GM23338 (cell line): ENCODE measurements at regions not wholly inside any gene's neighbourhood (a gene's known extent, or its start where the extent isn't known, plus 50 kb on each side); places are given as distances from the start of the nearest gene placed in this dataset.

ENCODE experiments used
- ATAC-seq: fragments of 200-7000 bp; cut with Tn5 transposase; 3 replicates; pipeline ENCODE4 v1.9.1; 2020
- DNase-seq: peaks from one replicate; pipeline ENCODE4 v3.0.0-alpha.2; 2015; ENCODE audit warnings: low spot score
- H2AFZ ChIP-seq: fragments of 200-600 bp; sonication (generic); 2 replicates; pipeline ENCODE4 v1.8.0; 2016; ENCODE audit warnings: antibody characterized with exemption, mild to moderate bottlenecking, moderate library complexity
- H3F3A ChIP-seq: fragments of 200-600 bp; sonication (generic); replicated peaks from 2 replicates; pipeline ENCODE4 v1.8.0; 2017; ENCODE audit warnings: antibody characterized with exemption, mixed run types, low read depth
- H3K27ac ChIP-seq: fragments of 200-600 bp; sonication (generic); 2 replicates; pipeline ENCODE4 v1.6.1; 2016; ENCODE audit warnings: low read depth
- H3K27me3 ChIP-seq: fragments of 200-600 bp; sonication (generic); 2 replicates; pipeline ENCODE4 v1.8.0; 2016; ENCODE audit warnings: mild to moderate bottlenecking, mixed run types, moderate library complexity; ENCODE audit not compliant: insufficient read depth
- H3K36me3 ChIP-seq: fragments of 200-600 bp; sonication (generic); 2 replicates; pipeline ENCODE4 v1.8.0; 2016; ENCODE audit warnings: mild to moderate bottlenecking; ENCODE audit not compliant: insufficient read depth
- H3K4me1 ChIP-seq: fragments of 200-600 bp; sonication (generic); 2 replicates; pipeline ENCODE4 v1.8.0; 2016; ENCODE audit warnings: mild to moderate bottlenecking, moderate library complexity; ENCODE audit not compliant: insufficient read depth
- H3K4me2 ChIP-seq: fragments of 200-600 bp; sonication (generic); 2 replicates; pipeline ENCODE4 v1.7.1; 2017; ENCODE audit warnings: mixed run types
- H3K4me3 ChIP-seq: fragments of 200-600 bp; sonication (generic); 2 replicates; pipeline ENCODE4 v1.6.1; 2016; ENCODE audit warnings: mixed run types
- H3K79me2 ChIP-seq: fragments of 200-600 bp; sonication (generic); replicated peaks from 2 replicates; pipeline ENCODE4 v1.8.0; 2017; ENCODE audit warnings: mild to moderate bottlenecking; ENCODE audit not compliant: insufficient read depth
- H3K9me2 ChIP-seq: fragments of 200-600 bp; sonication (generic); 2 replicates; pipeline ENCODE4 v1.8.0; 2017; ENCODE audit not compliant: insufficient read depth
- H4K20me1 ChIP-seq: fragments of 200-600 bp; sonication (generic); replicated peaks from 2 replicates; pipeline ENCODE4 v1.8.0; 2017; ENCODE audit warnings: mild to moderate bottlenecking; ENCODE audit not compliant: insufficient read depth
- H3K27ac Mint-ChIP-seq: 2 replicates; pipeline ENCODE4 v1.8.0; 2020; ENCODE audit warnings: inconsistent platforms, mild to moderate bottlenecking, moderate library complexity, mixed read lengths
- H3K27me3 Mint-ChIP-seq: 3 replicates; pipeline ENCODE4 v1.8.0; 2022; ENCODE audit warnings: low read depth, mild to moderate bottlenecking, moderate library complexity, mixed read lengths, inconsistent platforms; ENCODE audit not compliant: insufficient read depth, poor library complexity
- H3K36me3 Mint-ChIP-seq: 3 replicates; pipeline ENCODE4 v1.8.0; 2021; ENCODE audit warnings: low read depth, mild to moderate bottlenecking, inconsistent platforms, moderate library complexity, mixed read lengths
- H3K4me1 Mint-ChIP-seq: 3 replicates; pipeline ENCODE4 v1.8.0; 2020; ENCODE audit warnings: mild to moderate bottlenecking, inconsistent platforms, mixed read lengths
- H3K4me3 Mint-ChIP-seq: 3 replicates; pipeline ENCODE4 v1.8.0; 2021; ENCODE audit warnings: moderate library complexity, mild to moderate bottlenecking, inconsistent platforms, mixed read lengths
- H3K9me3 Mint-ChIP-seq: 3 replicates; pipeline ENCODE4 v1.8.0; 2020; ENCODE audit warnings: moderate library complexity, mild to moderate bottlenecking, inconsistent platforms, mixed read lengths
- CREB1 ChIP-seq: fragments of 250-450 bp; sonication (Bioruptor Pico); IDR thresholded peaks from 2 replicates; pipeline ENCODE4 v1.5.0; 2020; ENCODE audit warnings: low read depth, mild to moderate bottlenecking, moderate library complexity
- EZH2 ChIP-seq: fragments of 200-600 bp; sonication (generic); IDR thresholded peaks from one replicate; pipeline ENCODE4 v1.8.0; 2017; ENCODE audit warnings: antibody characterized with exemption, mild to moderate bottlenecking, low read depth; ENCODE audit not compliant: unreplicated experiment
- EZH2phosphoT487 ChIP-seq: fragments of 200-600 bp; sonication (generic); IDR thresholded peaks from one replicate; pipeline ENCODE4 v1.8.1; 2018; ENCODE audit warnings: antibody characterized with exemption; ENCODE audit not compliant: unreplicated experiment
- JUNB ChIP-seq: IDR thresholded peaks from one replicate; pipeline ENCODE4 v1.6.1; 2016; ENCODE audit warnings: antibody characterized with exemption; ENCODE audit not compliant: unreplicated experiment
- NANOG ChIP-seq: IDR thresholded peaks from 2 replicates; pipeline ENCODE4 v1.6.1; 2016; ENCODE audit warnings: antibody characterized with exemption, borderline replicate concordance
- POLR2AphosphoS5 ChIP-seq: IDR thresholded peaks from 2 replicates; pipeline ENCODE4 v1.6.1; 2016; ENCODE audit warnings: antibody characterized with exemption, low read depth
- REST ChIP-seq: IDR thresholded peaks from one replicate; pipeline ENCODE4 v1.6.1; 2018; ENCODE audit warnings: antibody characterized with exemption; ENCODE audit not compliant: unreplicated experiment
- STAT1 ChIP-seq: IDR thresholded peaks from one replicate; pipeline ENCODE4 v1.6.1; 2016; ENCODE audit warnings: antibody characterized with exemption; ENCODE audit not compliant: unreplicated experiment
- ZNF114 ChIP-seq: fragments of 250-450 bp; sonication (Bioruptor Pico); IDR thresholded peaks from 2 replicates; pipeline ENCODE4 v1.5.0; 2020; ENCODE audit warnings: mild to moderate bottlenecking, moderate library complexity
- ZNF331 ChIP-seq: fragments of 250-450 bp; sonication (Bioruptor Pico); IDR thresholded peaks from 2 replicates; pipeline ENCODE4 v1.5.0; 2020; ENCODE audit warnings: low read depth, mild to moderate bottlenecking, moderate library complexity
- ZNF462 ChIP-seq: fragments of 250-450 bp; sonication (Bioruptor Pico); IDR thresholded peaks from 2 replicates; pipeline ENCODE4 v1.5.0; 2020; ENCODE audit warnings: mild to moderate bottlenecking, moderate library complexity
- TF ChIP-seq, protein P1 (sequence below), 2 experiments: fragments of 200-600 bp in 1 of 2; sonication (generic) in 1 of 2; conservative IDR thresholded peaks; 2 replicates each; pipeline versions ENCODE4 v1.5.1 to v1.6.1; 2016 to 2017; ENCODE audit warnings: antibody characterized with exemption in 2 of 2, low read depth in 2 of 2, mild to moderate bottlenecking in 2 of 2, moderate library complexity in 1 of 2
- TF ChIP-seq, protein P2 (sequence below): IDR thresholded peaks from 2 replicates; pipeline ENCODE4 v1.6.1; 2016; ENCODE audit warnings: antibody characterized with exemption

GRCh38 chr1:238324211-238324864 is 433.6 kb upstream of the ZP4 start:
- Histone ChIP-seq H3K79me2 (no peaks in the 10 kb centered on the region), H3K4me3 (no peak overlapping the region), H3K4me1 (no peaks in the 10 kb centered on the region), H3K27ac (no peak overlapping the region), H3F3A (no peaks in the 10 kb centered on the region), H3K9me2 (0 out of 2 replicates have a peak, but pooled peaks cover 4% of the 10 kb centered on the region), H3K27me3 (no peaks in the 10 kb centered on the region), H3K36me3 (no peaks in the 10 kb centered on the region; the same call in 1 of the 2 replicates), H3K4me2 (no peak overlapping the region), H4K20me1 (no peaks in the 10 kb centered on the region), H2AFZ (peak overlapping the region; percentile 29; the same call in 1 of the 2 replicates)
- no peak for DNase-seq
- Mint-ChIP-seq H3K27ac (no peak overlapping the region), H3K36me3 (peaks cover 20% of the 10 kb centered on the region), H3K4me3 (no peak overlapping the region), H3K9me3 (peaks cover 31% of the 10 kb centered on the region), H3K4me1 (peaks cover 4% of the 10 kb centered on the region; the same call in 1 of the 3 replicates), H3K27me3 (no peaks in the 10 kb centered on the region)
- no peak for TF ChIP-seq JUNB
- no peak for TF ChIP-seq EZH2
- TF ChIP-seq ZNF462 = no peak
- no peak for TF ChIP-seq CREB1 (CRISPR knock-in tag)
- TF ChIP-seq STAT1 = no peak
- TF ChIP-seq ZNF331 (CRISPR knock-in tag) = no peak
- TF ChIP-seq ZNF114 (CRISPR knock-in tag) = no peak
- no peak for TF ChIP-seq REST
- TF ChIP-seq, protein P1, sequence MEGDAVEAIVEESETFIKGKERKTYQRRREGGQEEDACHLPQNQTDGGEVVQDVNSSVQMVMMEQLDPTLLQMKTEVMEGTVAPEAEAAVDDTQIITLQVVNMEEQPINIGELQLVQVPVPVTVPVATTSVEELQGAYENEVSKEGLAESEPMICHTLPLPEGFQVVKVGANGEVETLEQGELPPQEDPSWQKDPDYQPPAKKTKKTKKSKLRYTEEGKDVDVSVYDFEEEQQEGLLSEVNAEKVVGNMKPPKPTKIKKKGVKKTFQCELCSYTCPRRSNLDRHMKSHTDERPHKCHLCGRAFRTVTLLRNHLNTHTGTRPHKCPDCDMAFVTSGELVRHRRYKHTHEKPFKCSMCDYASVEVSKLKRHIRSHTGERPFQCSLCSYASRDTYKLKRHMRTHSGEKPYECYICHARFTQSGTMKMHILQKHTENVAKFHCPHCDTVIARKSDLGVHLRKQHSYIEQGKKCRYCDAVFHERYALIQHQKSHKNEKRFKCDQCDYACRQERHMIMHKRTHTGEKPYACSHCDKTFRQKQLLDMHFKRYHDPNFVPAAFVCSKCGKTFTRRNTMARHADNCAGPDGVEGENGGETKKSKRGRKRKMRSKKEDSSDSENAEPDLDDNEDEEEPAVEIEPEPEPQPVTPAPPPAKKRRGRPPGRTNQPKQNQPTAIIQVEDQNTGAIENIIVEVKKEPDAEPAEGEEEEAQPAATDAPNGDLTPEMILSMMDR (conservative IDR thresholded peaks at IDR 0.05; ENCODE audit: low read depth in 2 of 2) = no peak
- no peak for TF ChIP-seq POLR2AphosphoS5
- TF ChIP-seq EZH2phosphoT487 = no peak
- TF ChIP-seq, protein P2, sequence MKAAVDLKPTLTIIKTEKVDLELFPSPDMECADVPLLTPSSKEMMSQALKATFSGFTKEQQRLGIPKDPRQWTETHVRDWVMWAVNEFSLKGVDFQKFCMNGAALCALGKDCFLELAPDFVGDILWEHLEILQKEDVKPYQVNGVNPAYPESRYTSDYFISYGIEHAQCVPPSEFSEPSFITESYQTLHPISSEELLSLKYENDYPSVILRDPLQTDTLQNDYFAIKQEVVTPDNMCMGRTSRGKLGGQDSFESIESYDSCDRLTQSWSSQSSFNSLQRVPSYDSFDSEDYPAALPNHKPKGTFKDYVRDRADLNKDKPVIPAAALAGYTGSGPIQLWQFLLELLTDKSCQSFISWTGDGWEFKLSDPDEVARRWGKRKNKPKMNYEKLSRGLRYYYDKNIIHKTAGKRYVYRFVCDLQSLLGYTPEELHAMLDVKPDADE = no peak
- no peak for TF ChIP-seq NANOG
- ATAC-seq = no peak
